Motor neuron (in vitro differentiated cells): ENCODE measurements at regions not wholly inside any gene's neighbourhood (a gene's known extent, or its start where the extent isn't known, plus 50 kb on each side); places are given as distances from the start of the nearest gene placed in this dataset.

ENCODE experiments used
- ATAC-seq, 8 experiments: fragments of 200-7000 bp; cut with Tn5 transposase; replicated peaks in 6 of 8; 2 replicates each; pipeline ENCODE4 v1.8.0; 2021; ENCODE audit warnings: mild to moderate bottlenecking in 8 of 8, moderate library complexity in 8 of 8
- H3K27ac ChIP-seq, 2 donors: fragments of 250-450 bp; sonication (Bioruptor Pico); 2 replicates each; pipeline ENCODE4 v1.9.0; 2021; ENCODE audit warnings: antibody characterized with exemption in 2 of 2, mild to moderate bottlenecking in 2 of 2, moderate library complexity in 1 of 2
- H3K4me1 ChIP-seq, 2 donors: fragments of 250-450 bp; sonication (Bioruptor Pico); replicated peaks in 1 of 2; 2 replicates each; pipeline ENCODE4 v1.6.1; 2021; ENCODE audit warnings: antibody characterized with exemption in 2 of 2, mild to moderate bottlenecking in 2 of 2, moderate library complexity in 1 of 2
- H3K4me3 ChIP-seq, 5 donors: fragments of 250-450 bp; sonication (Bioruptor Pico); 2 replicates each; pipeline ENCODE4 v1.9.0; 2021; ENCODE audit warnings: antibody characterized with exemption in 5 of 5, mild to moderate bottlenecking in 5 of 5, moderate library complexity in 4 of 5
- WGBS, 10 experiments: fragments of 450-650 bp; shearing (Covaris generic); methylation state at CpG; one replicate each; pipeline ENCODE4 v1.0.0; 2022; 5-methylcytosine and 5-hydroxymethylcytosine counted together
- in situ Hi-C, 9 experiments: fragments of 400-800 bp; cut with MboI; loops; one replicate each; pipeline ENCODE4 v1.15.0; 2021; ENCODE audit warnings: low sequenced_read_pairs in 9 of 9, low pct_unique_long_range_greater_than_20kb in 2 of 9; ENCODE audit not compliant: unreplicated experiment in 9 of 9

GRCh38 chr3:117477214-117477755, 767.7 kb downstream of the TUSC7 start:
- ATAC-seq, result no peak

GRCh38 chr3:117479095-117479494, 769.5 kb downstream of the TUSC7 start:
- in situ Hi-C loops, result no loop called here
- no peak overlapping the region for H3K27ac ChIP-seq
- WGBS, 10 experiments, result 17 to 100% (median 91%) methylated on average over 1 to 2 of the region's 2 CpGs; no CpG with 5 or more reads in 2 of the 10 experiments
- H3K4me3 ChIP-seq, result no peak overlapping the region
- ATAC-seq, result no peak
- H3K4me1 ChIP-seq, result peaks cover 2 to 14% of the 10 kb centered on the region in 2 donors

More at GRCh38 chr3:117477214-117477755, 767.7 kb downstream of the TUSC7 start:
- no peak overlapping the region for H3K27ac ChIP-seq
- in situ Hi-C loops, result no loop called here
- H3K4me1 ChIP-seq, result peaks cover 2 to 23% of the 10 kb centered on the region in 2 donors
- 25 to 100% (median 83%) methylated on average over 1 to 5 of the region's 6 CpGs; no CpG with 5 or more reads in 1 of the 10 experiments for WGBS, 10 experiments
- no peak overlapping the region for H3K4me3 ChIP-seq

- H3K4me3 ChIP-seq, result no peak overlapping the region
- ATAC-seq, result peak in 3 of 8 experiments; percentile 35 to 54 (median 41)
- WGBS, 10 experiments, result 14 to 100% (median 86%) methylated on average over 1 to 3 of the region's 3 CpGs; no CpG with 5 or more reads in 1 of the 10 experiments
- no peak overlapping the region for H3K27ac ChIP-seq
- in situ Hi-C loops, result no loop called here
- peaks cover 2 to 10% of the 10 kb centered on the region in 2 donors for H3K4me1 ChIP-seq
Observed at GRCh38 chr3:117480525-117480924, 770.9 kb downstream of the TUSC7 start.

GRCh38 chr3:117480972-117481371, 771.4 kb downstream of the TUSC7 start:
- 0 to 67% (median 50%) methylated on average over 1 of the region's 1 CpG; no CpG with 5 or more reads in 7 of the 10 experiments for WGBS, 10 experiments
- Histone ChIP-seq H3K4me3 (no peak overlapping the region), H3K27ac (no peak overlapping the region), H3K4me1 (peaks cover 2 to 10% of the 10 kb centered on the region in 2 donors)
- in situ Hi-C loops, result no loop called here
- no peak for ATAC-seq

- in situ Hi-C loops, result no loop called here
- no peak for ATAC-seq
- WGBS, 10 experiments, result 50 to 100% (median 96%) methylated on average over 1 to 4 of the region's 4 CpGs; no CpG with 5 or more reads in 2 of the 10 experiments
Observed at GRCh38 chr3:117483839-117484238, 774.3 kb downstream of the TUSC7 start.

GRCh38 chr3:117485841-117486240, 776.3 kb downstream of the TUSC7 start:
- Histone ChIP-seq H3K27ac (no peak overlapping the region), H3K4me1 (peaks cover 11 to 20% of the 10 kb centered on the region in 2 donors), H3K4me3 (no peak overlapping the region)
- ATAC-seq, result no peak
- in situ Hi-C loops, result no loop called here

More at GRCh38 chr3:117483839-117484238, 774.3 kb downstream of the TUSC7 start:
- peaks cover 11 to 27% of the 10 kb centered on the region in 2 donors for H3K4me1 ChIP-seq
- H3K4me3 ChIP-seq, result no peak overlapping the region
- H3K27ac ChIP-seq, result no peak overlapping the region

GRCh38 chr3:117486719-117487716, 777.4 kb downstream of the TUSC7 start:
- in situ Hi-C loops, result no loop called here
- peak in 7 of 8 experiments; percentile 84 to 98 (median 97) for ATAC-seq
- Histone ChIP-seq H3K4me3 (no peak overlapping the region), H3K4me1 (peaks cover 9 to 16% of the 10 kb centered on the region in 2 donors), H3K27ac (no peak overlapping the region)
- WGBS, 10 experiments, result 24 to 58% (median 39%) methylated on average over 2 to 5 of the region's 5 CpGs; no CpG with 5 or more reads in 1 of the 10 experiments

GRCh38 chr3:117488983-117489382, 779.4 kb downstream of the TUSC7 start:
- in situ Hi-C loops, result no loop called here
- Histone ChIP-seq H3K4me1 (peaks cover 9 to 16% of the 10 kb centered on the region in 2 donors), H3K4me3 (no peak overlapping the region), H3K27ac (no peak overlapping the region)
- 47 to 97% (median 84%) methylated on average over 2 to 7 of the region's 7 CpGs; no CpG with 5 or more reads in 2 of the 10 experiments for WGBS, 10 experiments
- ATAC-seq, result no peak

- Histone ChIP-seq H3K27ac (no peak overlapping the region), H3K4me3 (no peak overlapping the region), H3K4me1 (peaks cover 9 to 16% of the 10 kb centered on the region in 2 donors)
- in situ Hi-C loops, result no loop called here
- 0 to 100% (median 93%) methylated on average over 1 to 2 of the region's 2 CpGs for WGBS, 10 experiments
- no peak for ATAC-seq
Observed at GRCh38 chr3:117489663-117490079, 780.1 kb downstream of the TUSC7 start.

- H3K4me1 ChIP-seq, result peaks cover 9 to 18% of the 10 kb centered on the region in 2 donors
- H3K4me3 ChIP-seq, result no peak overlapping the region
- no peak for ATAC-seq
- in situ Hi-C loops, result no loop called here
- H3K27ac ChIP-seq, result no peak overlapping the region
- 0 to 100% (median 92%) methylated on average over 1 of the region's 1 CpG; no CpG with 5 or more reads in 1 of the 10 experiments for WGBS, 10 experiments
Observed at GRCh38 chr3:117490716-117491115, 781.1 kb downstream of the TUSC7 start.

- no peak for ATAC-seq
- H3K4me3 ChIP-seq, result no peak overlapping the region
- peaks cover 0 to 2% of the 10 kb centered on the region in 2 donors for H3K4me1 ChIP-seq
- WGBS, 10 experiments, result 25 to 100% (median 84%) methylated on average over 2 of the region's 2 CpGs
- no peak overlapping the region for H3K27ac ChIP-seq
- in situ Hi-C loops, result no loop called here
Observed at GRCh38 chr3:117495620-117496019, 786.0 kb downstream of the TUSC7 start.

GRCh38 chr3:117499189-117499870, 789.8 kb downstream of the TUSC7 start:
- Histone ChIP-seq H3K4me1 (peaks cover 0 to 2% of the 10 kb centered on the region in 2 donors), H3K27ac (no peak overlapping the region), H3K4me3 (no peak overlapping the region)
- in situ Hi-C loops, result no loop called here
- 33 to 100% (median 89%) methylated on average over 2 to 4 of the region's 4 CpGs for WGBS, 10 experiments
- ATAC-seq, result no peak
